Activated CD8-positive, alpha-beta memory T cell treated with anti-CD3 and anti-CD28 coated beads for 48 hours (primary cell): ENCODE measurements at regions not wholly inside any gene's neighbourhood (a gene's known extent, or its start where the extent isn't known, plus 50 kb on each side); places are given as distances from the start of the nearest gene placed in this dataset.

Experiments used
- DNase-seq, 3 experiments: peaks; one replicate each; pipeline ENCODE4 v3.0.0-alpha.2; 2020; ENCODE audit warnings: low read depth in 2 of 3, low spot score in 2 of 3

- DNase-seq = no peak
These were observed 358.3 kb upstream of the SALL1 start for GRCh38 chr16:51509336-51509735.

DNA sequence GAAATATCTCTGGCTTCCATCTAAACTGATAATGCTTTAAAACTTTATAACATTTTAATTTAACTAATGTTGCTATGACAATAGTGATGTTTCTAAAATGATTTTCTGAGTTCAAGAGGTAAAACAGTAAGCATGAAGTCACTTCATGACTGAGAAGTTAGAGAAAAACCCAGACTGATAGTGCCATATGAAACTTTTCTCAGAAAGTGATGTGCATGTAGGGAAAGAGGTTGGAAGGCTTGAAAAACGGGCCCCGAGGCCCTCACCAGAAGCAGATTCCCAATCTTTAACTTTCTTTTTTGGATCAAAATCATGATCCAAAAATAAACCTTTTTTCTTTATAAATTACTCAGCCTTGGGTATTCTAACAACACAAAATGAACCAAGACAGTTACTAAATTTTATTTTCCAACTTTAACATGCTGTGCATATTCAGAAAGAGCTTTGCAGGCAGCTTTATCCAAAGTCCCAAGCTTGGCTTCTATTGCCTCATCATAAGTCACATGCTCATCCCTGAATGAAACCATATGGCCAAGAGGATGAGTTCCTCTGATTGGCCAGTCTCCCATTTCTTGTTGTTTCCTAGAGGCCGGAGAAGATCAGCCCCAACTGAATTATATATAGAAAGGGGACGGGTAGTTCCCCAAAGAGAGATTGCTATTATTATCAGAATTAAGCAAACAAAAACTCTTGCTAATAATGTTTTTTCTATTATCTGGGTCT, 357.6 kb upstream of the SALL1 start:
- DNase-seq = no peak

- DNase-seq = no peak
These were observed 356.2 kb upstream of the SALL1 start for GRCh38 chr16:51507286-51507685.

DNA sequence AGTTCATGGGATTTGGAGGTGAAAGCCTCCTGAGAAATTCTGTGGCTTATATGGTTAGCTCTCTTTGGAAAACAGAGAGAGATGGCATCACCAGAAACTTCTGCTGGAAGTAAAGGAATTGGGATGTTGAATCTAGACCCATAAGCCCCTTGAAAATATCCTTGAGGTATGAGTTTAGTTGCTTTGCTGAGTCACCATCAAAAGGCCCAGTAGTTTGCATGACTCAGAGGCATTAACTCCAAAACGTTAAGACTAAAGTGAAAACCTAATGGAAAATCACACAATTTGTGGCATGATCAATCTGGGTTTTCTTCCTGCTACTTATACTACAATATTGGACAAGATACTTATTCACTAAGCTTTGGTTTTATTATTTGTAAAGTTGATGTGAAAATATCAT, 349.2 kb upstream of the SALL1 start:
- DNase-seq = no peak

DNA sequence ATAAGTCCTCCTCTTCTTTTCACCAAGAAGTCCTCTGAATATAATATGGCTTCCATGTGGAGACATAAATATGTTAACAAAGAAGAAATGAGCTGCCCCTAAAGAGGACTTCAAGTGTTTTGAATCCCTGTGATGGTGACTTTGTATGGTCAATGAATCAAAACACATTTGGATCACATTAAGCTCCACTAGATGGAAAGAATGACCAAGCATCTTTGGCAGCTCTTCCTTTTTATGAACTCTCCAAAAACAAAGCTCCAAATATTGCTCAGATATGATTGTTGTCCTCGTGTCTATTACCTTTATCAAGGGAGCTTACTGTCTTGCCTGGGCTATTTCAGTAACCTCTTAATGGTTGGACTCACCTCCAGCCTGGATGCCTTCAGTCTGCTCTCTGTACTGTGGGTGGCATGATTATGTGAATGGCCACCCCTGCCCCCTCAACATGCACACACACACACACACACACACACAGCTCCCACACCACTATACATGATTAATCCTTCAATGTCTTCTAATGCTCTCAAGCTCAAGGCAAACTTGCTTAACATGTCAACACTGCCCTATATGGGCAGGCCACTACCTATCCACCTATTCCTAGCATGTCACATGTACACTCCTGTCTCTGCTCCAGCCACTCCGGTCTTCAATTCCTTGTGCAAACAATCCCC, 346.6 kb upstream of the SALL1 start:
- DNase-seq = no peak

DNA sequence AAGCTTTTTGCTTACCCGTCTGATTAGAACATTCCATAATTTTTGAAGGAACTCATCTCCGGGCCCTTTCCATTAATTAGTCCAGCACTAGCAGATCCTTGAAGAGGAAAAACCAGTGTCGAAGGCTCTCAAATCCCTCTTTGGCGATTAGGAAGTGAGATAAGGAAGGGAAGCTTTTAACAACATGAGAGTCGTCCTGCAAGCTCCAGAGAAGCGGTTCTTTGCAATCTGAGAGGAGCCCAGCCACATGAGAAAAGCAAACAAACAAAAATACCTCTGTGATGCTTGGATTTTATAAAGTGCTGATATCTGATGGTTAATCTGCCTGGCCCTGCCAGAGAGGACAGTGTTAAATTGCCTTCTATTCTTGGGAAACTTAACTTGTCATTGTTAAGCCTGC, 339.8 kb upstream of the SALL1 start:
- no peak for DNase-seq

DNA sequence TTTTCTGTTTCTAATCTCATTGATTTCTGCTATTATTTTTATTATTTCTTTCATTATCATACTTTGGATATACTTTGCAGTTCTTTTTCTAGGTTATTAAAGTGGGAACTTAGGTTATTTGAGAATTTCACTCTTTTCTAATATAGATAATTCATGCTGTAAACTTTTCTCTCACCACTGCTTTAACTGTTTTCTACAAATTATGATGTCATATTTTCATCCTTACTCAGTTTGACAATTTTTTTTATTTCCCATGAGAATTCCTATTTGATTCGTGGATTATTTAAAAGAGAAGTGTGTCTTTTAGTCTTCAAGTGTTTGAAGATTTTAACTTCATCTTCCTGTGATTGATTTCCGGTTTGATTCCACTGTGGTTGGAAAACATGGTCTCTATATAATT, 336.8 kb upstream of the SALL1 start:
- DNase-seq = no peak

- no peak for DNase-seq
These were observed 323.5 kb upstream of the SALL1 start for GRCh38 chr16:51474414-51475091.

DNA sequence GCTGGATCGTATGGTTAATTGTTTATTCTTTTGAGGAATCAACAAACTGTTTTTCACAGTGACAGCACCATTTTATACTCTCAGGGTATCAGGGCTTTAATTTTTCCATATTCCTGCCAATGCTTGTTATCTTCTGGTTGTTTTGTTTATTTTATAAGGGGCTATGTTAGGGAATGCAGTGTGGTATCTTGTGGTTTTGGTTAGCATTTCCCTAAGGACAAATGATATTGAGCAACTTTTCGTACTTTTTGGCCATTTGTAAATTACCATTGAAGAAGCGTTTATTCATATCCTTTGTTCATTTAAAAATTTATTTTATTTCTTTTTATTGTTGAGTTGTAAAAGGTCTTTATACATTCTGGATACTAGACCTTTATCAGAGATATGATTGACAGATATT, 322.0 kb upstream of the SALL1 start:
- no peak for DNase-seq

GRCh38 chr16:51470492-51470891, 319.4 kb upstream of the SALL1 start:
- no peak for DNase-seq

DNA sequence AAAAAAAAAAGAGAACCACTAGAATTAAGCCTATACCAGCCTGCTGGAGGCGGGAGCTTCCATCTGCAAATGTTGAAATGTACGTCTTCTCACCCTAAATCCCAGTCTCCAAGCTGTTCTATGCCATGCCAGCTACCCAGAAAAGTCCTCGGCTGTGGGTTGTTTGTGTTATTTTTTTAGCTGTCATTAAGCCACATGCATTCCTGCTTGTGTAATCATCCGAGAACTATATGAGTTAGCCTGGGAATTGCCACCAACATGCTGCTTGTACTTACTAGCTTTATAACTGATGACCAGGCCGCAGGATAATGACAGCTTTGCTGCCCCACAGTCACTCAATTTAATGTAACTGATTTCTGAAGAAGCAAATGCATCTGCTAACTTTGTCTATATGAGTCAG, 313.9 kb upstream of the SALL1 start:
- no peak for DNase-seq

DNA sequence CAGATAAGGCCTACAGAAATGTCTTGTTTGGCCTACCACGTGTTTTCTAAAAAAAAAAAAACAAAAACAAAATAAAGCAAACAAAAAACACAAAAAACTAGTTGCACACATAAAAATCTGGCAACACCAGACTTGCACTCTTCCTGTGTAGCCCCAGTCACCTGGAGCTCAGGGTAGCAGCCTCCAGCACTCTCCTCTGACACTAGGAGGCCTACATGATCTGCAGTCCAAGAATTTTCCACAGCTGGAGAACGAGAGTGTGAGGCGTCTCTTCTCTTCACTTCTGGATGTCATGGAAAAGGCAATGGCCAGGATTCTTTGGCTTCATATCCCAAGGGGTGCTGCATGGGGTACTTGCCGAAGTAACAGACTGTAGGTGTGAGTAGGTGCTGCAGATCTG, 310.2 kb upstream of the SALL1 start:
- no peak for DNase-seq

DNA sequence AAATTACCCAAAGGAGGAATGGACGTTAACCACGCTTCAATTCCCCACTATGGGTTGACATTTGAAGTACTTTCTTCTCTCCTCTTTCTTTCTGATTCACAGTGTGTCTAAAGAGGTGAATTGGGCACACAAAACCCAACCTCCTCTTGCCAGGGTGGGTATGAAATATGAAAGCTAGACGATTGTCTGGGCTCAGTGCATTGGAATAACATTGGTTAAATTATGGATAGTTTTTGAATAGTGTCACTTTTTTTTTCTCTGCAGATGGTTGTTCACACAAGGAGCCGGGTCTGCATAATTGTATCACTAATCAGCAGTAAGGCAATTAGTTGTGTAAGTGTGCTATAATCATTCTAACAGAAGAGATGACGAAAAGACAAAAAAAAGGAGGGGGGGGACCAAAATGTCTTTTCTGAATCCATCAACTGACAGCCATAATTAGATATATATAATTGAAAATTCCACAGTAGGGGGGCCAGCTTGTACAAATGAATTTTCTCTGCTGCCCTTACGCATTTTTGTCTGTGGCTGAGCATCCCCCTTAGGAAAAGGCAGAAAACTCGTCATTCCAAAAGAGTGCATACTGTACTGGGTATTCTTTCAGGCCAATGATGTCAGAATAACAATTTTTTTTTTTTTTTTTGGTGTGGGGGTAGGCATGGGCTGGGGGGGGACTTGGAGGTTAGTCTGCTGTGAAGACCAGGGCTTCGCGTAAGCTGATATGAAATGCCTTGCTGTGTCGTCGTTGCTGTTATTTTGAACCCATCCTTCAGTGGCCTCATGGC, 307.5 kb upstream of the SALL1 start:
- DNase-seq = no peak

- no peak for DNase-seq
These were observed 306.7 kb upstream of the SALL1 start for GRCh38 chr16:51457775-51458174.

DNA sequence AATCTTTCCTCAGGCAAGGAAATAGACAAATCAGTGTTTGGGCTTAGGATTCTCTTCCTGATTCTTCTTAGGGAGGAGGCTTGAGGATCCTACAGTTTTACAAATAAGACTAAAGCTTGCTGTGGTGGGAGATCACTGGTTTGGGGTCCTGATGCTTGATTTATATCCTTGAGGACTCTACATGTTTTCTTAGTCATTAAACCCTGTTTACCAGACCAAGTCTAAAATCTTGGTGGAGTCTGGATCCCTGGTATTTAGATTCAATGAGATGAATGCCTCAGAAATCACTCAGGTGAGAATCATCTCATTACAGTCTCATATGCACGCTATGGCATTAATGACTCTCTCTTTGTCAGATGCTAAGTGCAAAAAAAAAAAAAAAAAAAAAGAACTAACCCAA, 304.3 kb upstream of the SALL1 start:
- DNase-seq = no peak

GRCh38 chr16:51453251-51453650, 302.2 kb upstream of the SALL1 start:
- DNase-seq = no peak

- DNase-seq = no peak
These were observed 299.8 kb upstream of the SALL1 start for GRCh38 chr16:51450909-51451308.

- no peak for DNase-seq
These were observed 299.3 kb upstream of the SALL1 start for GRCh38 chr16:51450376-51450775.

GRCh38 chr16:51449441-51449840, 298.4 kb upstream of the SALL1 start:
- no peak for DNase-seq

DNA sequence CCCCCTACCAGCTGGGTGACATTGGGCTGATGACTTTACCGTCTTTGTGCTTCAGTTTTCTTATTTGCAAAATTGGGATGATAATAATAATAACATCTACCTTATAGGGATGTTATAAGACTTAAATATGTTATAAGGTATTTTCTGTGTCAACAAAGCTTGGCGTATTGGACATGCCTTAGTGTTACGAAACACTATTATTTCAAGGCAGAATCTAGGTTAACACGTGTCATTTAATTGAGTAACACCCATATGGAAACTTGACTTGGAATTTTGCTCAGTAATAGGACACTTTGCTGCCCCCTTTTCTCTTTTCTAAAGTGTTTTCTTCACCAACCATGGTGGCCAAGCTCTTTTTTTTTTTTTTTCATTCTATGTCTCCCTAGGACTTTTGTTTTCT, 294.2 kb upstream of the SALL1 start:
- no peak for DNase-seq

DNA sequence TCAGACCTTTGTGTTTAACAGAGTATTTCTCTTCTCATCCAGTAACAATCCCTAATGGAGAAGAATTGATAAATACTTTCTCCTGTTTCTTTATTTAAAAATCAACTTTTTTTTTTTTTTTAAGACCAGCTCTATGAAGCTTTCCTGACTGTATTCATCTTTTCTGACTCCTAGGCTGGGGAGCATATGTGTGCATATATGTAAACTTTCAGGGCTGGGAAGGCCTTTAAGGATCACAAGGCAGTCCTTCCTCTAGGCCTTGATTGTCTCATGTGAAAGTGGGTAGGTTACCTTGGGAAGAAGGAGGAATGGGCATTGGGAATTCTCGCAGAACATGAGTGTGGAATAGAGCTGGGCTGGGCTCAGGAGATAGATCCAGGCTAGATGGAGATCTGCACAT, 292.9 kb upstream of the SALL1 start:
- no peak for DNase-seq
